WTC11 (cell line): ENCODE measurements at regions not wholly inside any gene's neighbourhood (a gene's known extent, or its start where the extent isn't known, plus 50 kb on each side); places are given as distances from the start of the nearest gene placed in this dataset.

Experiments used
- ZBTB21 ChIP-seq: sonication (generic); formaldehyde crosslinking; IDR thresholded peaks from 2 replicates; pipeline ENCODE4 v1.8.1; 2023; ENCODE audit warnings: mild to moderate bottlenecking, missing genetic modification reagents, borderline replicate concordance
- ZNF121 ChIP-seq: sonication (generic); formaldehyde crosslinking; IDR thresholded peaks from 2 replicates; pipeline ENCODE4 v1.8.0; 2023; ENCODE audit warnings: missing genetic modification reagents
- TF ChIP-seq, protein P1 (sequence below): fragments of 200-600 bp; IDR thresholded peaks from 2 replicates; pipeline ENCODE4 v1.8.0; 2022; ENCODE audit warnings: antibody characterized with exemption
- TF ChIP-seq, protein P2 (sequence below): sonication (generic); formaldehyde crosslinking; IDR thresholded peaks from 2 replicates; pipeline ENCODE4 v1.8.0; 2022; ENCODE audit warnings: mild to moderate bottlenecking, missing genetic modification reagents
- TF ChIP-seq, protein P3 (sequence below): sonication (generic); formaldehyde crosslinking; IDR thresholded peaks from 2 replicates; pipeline ENCODE4 v1.8.1; 2023; ENCODE audit warnings: mild to moderate bottlenecking, moderate library complexity, missing genetic modification reagents

DNA sequence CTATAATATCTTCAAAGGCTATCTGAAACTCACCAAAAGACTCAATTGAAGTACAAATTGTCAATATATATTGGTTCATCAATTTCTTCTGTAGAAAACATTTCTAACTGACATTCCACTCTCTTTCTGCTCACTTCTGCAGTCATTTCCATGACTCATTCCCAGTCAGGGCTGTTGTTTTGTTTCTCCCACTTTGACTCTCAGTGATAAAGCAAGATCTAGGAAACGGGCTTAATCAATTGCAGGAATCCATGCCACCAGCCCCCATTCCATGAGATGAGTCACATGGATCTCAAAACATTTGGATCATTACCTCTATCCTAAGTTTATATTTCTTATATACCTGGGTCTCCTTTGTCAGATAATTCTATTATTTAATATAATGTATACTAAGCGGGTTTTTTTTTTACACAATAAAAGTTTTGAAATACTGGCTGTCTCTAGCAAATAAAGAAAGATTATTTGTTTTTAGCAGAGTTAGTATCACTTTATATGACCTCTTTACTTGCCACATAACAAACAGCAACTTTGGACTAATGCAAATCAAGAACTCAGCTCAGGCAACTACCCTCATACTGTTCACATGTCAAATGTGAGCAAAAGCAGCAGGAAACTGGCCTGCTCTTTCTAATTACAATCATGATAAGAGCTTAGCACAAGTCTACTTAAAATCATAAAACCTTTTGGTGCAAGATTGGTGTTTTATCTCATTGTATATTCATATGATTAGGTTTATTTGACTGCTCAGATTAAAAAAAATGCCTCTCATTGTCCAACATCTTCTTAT lies 251.1 kb upstream of the PIK3C3 start:
- TF ChIP-seq, protein P1, sequence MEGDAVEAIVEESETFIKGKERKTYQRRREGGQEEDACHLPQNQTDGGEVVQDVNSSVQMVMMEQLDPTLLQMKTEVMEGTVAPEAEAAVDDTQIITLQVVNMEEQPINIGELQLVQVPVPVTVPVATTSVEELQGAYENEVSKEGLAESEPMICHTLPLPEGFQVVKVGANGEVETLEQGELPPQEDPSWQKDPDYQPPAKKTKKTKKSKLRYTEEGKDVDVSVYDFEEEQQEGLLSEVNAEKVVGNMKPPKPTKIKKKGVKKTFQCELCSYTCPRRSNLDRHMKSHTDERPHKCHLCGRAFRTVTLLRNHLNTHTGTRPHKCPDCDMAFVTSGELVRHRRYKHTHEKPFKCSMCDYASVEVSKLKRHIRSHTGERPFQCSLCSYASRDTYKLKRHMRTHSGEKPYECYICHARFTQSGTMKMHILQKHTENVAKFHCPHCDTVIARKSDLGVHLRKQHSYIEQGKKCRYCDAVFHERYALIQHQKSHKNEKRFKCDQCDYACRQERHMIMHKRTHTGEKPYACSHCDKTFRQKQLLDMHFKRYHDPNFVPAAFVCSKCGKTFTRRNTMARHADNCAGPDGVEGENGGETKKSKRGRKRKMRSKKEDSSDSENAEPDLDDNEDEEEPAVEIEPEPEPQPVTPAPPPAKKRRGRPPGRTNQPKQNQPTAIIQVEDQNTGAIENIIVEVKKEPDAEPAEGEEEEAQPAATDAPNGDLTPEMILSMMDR, result no peak
- TF ChIP-seq ZBTB21 (CRISPR knock-in tag) (no peak), ZNF121 (no peak)
- TF ChIP-seq, protein P2, sequence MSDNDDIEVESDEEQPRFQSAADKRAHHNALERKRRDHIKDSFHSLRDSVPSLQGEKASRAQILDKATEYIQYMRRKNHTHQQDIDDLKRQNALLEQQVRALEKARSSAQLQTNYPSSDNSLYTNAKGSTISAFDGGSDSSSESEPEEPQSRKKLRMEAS (CRISPR knock-in tag), result no peak
- TF ChIP-seq, protein P3, sequence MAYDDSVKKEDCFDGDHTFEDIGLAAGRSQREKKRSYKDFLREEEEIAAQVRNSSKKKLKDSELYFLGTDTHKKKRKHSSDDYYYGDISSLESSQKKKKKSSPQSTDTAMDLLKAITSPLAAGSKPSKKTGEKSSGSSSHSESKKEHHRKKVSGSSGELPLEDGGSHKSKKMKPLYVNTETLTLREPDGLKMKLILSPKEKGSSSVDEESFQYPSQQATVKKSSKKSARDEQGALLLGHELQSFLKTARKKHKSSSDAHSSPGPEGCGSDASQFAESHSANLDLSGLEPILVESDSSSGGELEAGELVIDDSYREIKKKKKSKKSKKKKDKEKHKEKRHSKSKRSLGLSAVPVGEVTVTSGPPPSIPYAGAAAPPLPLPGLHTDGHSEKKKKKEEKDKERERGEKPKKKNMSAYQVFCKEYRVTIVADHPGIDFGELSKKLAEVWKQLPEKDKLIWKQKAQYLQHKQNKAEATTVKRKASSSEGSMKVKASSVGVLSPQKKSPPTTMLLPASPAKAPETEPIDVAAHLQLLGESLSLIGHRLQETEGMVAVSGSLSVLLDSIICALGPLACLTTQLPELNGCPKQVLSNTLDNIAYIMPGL (CRISPR knock-in tag), result no peak
